NT2/D1 (cell line): ENCODE measurements at regions not wholly inside any gene's neighbourhood (a gene's known extent, or its start where the extent isn't known, plus 50 kb on each side); places are given as distances from the start of the nearest gene placed in this dataset.

ENCODE experiments used
- DNase-seq: peaks from one replicate; pipeline ENCODE4 v3.0.0-alpha.2; 2011; ENCODE audit warnings: low read depth, low spot score
- H3K27me3 ChIP-seq: 2 replicates; pipeline ENCODE4 v1.6.0; 2011; ENCODE audit warnings: mild to moderate bottlenecking; ENCODE audit not compliant: insufficient read length, insufficient read depth
- H3K36me3 ChIP-seq: 2 replicates; pipeline ENCODE4 v1.6.1; 2011; ENCODE audit warnings: mild to moderate bottlenecking, low read length, mixed read lengths; ENCODE audit not compliant: insufficient read depth, insufficient read length
- H3K4me1 ChIP-seq: 2 replicates; pipeline ENCODE4 v1.5.1; 2011; ENCODE audit not compliant: insufficient read depth, insufficient read length
- H3K4me3 ChIP-seq: 2 replicates; pipeline ENCODE4 v1.5.1; 2011; ENCODE audit warnings: low read depth; ENCODE audit not compliant: insufficient read length
- H3K9ac ChIP-seq: 2 replicates; pipeline ENCODE4 v1.6.0; 2011; ENCODE audit warnings: low read depth; ENCODE audit not compliant: insufficient read length
- H3K9me3 ChIP-seq: 2 replicates; pipeline ENCODE4 v1.5.1; 2011; ENCODE audit warnings: mild to moderate bottlenecking, low read length; ENCODE audit not compliant: insufficient read depth
- SUZ12 ChIP-seq: IDR thresholded peaks from 2 replicates; pipeline ENCODE4 v1.6.1; 2011; ENCODE audit not compliant: insufficient read length, insufficient read depth; ENCODE audit errors: extremely low read depth
- YY1 ChIP-seq: IDR thresholded peaks from 2 replicates; pipeline ENCODE4 v1.6.1; 2011; ENCODE audit not compliant: insufficient read length, insufficient read depth
- ZNF274 ChIP-seq: IDR thresholded peaks from 2 replicates; pipeline ENCODE4 v1.6.1; 2011; ENCODE audit warnings: mild to moderate bottlenecking, low read depth, low read length

DNA sequence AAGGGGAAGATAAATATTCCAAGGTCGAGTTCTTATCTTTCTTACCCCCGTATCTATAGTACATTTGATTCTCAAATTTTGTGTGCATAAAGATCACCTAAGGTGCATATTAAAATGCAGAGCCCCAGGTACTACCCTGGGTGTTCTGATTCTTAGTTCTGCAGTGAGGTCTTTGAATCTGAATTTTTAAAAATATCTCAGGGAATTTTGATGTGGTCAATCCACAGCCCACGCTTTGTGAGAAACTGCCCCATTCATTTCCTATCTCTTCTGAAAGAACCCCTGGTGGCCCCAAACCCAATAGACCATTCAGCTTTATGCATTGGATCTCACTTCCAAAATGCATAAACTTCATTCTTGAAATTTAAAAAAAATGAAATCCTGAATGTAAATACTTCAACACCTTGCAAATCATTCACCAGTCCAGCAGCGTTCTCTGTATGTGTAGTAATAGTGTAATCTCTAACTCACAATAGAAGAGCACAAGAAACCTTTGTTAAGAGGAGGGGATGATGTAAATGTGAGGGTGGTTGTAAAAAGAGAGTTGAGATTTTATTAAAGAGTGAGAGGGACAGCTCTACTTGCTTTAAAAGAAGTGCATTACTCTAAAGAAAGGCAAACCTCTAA, 108.8 kb upstream of the ZP4 start:
- no peak for TF ChIP-seq YY1
- H3K9ac ChIP-seq = no peak overlapping the region
- no peak overlapping the region for H3K4me3 ChIP-seq
- DNase-seq = no peak
- no peaks in the 10 kb centered on the region for H3K9me3 ChIP-seq
- no peaks in the 10 kb centered on the region for H3K27me3 ChIP-seq
- no peaks in the 10 kb centered on the region for H3K36me3 ChIP-seq
- H3K4me1 ChIP-seq = no peaks in the 10 kb centered on the region

DNA sequence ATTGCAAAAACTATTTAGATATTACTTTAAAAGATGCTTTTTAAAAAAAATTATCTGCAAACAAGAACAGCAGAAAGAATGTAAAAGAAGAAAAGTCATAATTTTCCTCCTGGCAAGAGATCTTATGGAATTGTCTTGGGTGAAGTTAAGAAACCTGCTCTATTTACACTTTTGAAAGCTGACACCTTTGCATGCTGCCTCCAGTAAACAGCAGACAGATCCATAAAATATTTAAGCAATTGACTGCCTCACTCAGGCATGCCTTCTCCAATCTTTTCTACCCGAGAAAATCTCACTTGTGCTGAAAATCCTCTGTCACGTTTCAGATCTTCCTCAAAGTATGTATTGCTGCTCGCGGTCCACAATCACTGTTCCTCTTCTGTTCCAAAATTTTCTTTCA, 107.9 kb upstream of the ZP4 start:
- no peak for DNase-seq
- no peaks in the 10 kb centered on the region for H3K9me3 ChIP-seq
- H3K27me3 ChIP-seq = no peaks in the 10 kb centered on the region
- H3K9ac ChIP-seq = no peak overlapping the region
- no peak overlapping the region for H3K4me3 ChIP-seq
- TF ChIP-seq YY1 = no peak
- TF ChIP-seq SUZ12 = no peak
- no peak for TF ChIP-seq ZNF274
- no peaks in the 10 kb centered on the region for H3K4me1 ChIP-seq
- H3K36me3 ChIP-seq = no peaks in the 10 kb centered on the region

DNA sequence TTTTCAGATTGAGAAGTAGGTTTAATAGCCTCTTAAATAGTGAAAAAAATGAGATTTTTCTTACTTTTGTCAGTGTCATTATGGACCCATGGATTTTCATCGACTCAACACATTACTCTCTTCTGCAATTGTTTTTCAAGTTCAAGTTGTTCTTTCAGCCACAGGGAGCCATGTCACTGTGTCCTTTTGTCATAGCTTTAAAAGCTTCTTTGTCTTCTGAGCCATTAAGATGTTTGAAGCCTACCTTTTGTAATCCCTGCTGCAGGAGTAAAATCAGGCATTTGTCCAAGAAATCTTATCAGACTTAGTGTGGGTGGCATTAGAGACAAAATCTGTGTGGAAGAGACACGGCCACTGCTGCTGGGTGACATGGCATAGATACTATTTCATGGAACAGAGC, 92.8 kb upstream of the ZP4 start:
- TF ChIP-seq SUZ12 (no peak), ZNF274 (no peak), YY1 (no peak)
- no peak for DNase-seq
- H3K36me3 ChIP-seq = no peaks in the 10 kb centered on the region

DNA sequence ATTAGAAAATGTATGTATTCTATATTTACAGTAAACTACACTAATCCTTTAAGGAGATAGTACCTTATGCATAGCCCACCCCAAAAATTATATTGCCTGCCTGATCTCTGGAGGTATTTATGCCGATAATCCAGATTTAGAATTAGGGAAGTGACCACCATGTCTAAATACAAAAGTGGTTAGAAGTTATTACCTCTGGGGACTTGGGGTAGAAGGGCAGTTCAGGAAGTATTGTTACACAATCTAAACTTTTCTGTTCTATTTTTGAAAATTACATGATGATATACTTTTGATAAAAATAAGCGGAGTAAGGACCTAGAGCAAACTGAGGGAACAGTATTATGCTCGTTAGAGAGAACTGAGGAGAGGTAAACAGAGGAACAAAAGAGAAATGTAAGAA, 90.5 kb upstream of the ZP4 start:
- H3K4me3 ChIP-seq = no peak overlapping the region
- H3K27me3 ChIP-seq = no peaks in the 10 kb centered on the region
- no peaks in the 10 kb centered on the region for H3K9me3 ChIP-seq
- H3K36me3 ChIP-seq = no peaks in the 10 kb centered on the region
- TF ChIP-seq SUZ12 (no peak), YY1 (no peak), ZNF274 (no peak)
- H3K9ac ChIP-seq = no peak overlapping the region
- H3K4me1 ChIP-seq = no peaks in the 10 kb centered on the region
- DNase-seq = no peak

More for the DNA sequence above, 92.8 kb upstream of the ZP4 start:
- Histone ChIP-seq H3K4me1 (no peaks in the 10 kb centered on the region), H3K4me3 (no peak overlapping the region), H3K27me3 (no peaks in the 10 kb centered on the region), H3K9me3 (no peaks in the 10 kb centered on the region), H3K9ac (no peak overlapping the region)

DNA sequence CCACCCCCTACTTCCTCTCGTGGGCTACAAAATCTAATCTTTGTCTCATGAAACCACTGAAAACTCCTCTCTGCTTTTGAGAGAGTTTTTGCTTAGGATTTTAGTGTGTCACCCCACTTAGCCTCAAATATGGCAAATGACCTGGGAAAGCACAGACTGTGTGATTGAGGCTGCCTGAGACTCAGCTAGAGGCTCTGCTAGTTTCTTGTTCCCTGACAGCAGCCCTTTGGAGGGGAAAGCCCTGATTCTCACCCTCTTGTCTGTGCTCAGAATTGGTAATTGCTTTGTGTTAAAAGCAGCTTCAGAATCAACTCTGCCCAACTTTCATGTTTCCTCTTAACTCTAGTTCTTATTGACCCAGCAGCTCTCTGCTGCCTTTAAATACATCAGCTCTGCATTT, 85.6 kb upstream of the ZP4 start:
- no peaks in the 10 kb centered on the region for H3K27me3 ChIP-seq
- no peak overlapping the region for H3K9ac ChIP-seq
- no peak for DNase-seq

DNA sequence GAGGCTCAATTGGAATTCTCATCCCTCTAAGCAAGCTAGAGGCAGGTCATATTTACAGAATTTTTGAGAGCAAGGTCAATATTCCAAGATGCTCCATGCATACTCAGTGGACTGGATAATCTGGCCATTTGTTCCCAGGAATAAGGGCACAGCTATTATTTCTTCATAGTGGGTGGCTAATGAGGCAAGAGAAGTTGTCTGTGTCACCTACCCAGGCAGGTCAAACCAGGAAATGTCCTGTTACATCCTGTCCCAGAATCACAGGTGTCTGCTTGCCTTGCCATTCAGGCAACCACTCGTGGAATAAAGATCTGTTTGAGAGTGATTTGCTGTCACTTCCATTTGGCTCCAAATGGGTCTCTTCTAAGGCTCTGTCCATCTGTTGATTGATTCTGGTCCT, 85.2 kb upstream of the ZP4 start:
- DNase-seq = no peak
- H3K27me3 ChIP-seq = no peaks in the 10 kb centered on the region
- H3K9ac ChIP-seq = no peak overlapping the region
- H3K9me3 ChIP-seq = no peaks in the 10 kb centered on the region
- TF ChIP-seq SUZ12 (no peak), YY1 (no peak), ZNF274 (no peak)
- no peaks in the 10 kb centered on the region for H3K4me1 ChIP-seq
- no peaks in the 10 kb centered on the region for H3K36me3 ChIP-seq
- no peak overlapping the region for H3K4me3 ChIP-seq

More for the DNA sequence above, 85.6 kb upstream of the ZP4 start:
- no peaks in the 10 kb centered on the region for H3K36me3 ChIP-seq
- TF ChIP-seq SUZ12 (no peak), ZNF274 (no peak), YY1 (no peak)
- H3K4me1 ChIP-seq = no peaks in the 10 kb centered on the region
- no peaks in the 10 kb centered on the region for H3K9me3 ChIP-seq
- H3K4me3 ChIP-seq = no peak overlapping the region

DNA sequence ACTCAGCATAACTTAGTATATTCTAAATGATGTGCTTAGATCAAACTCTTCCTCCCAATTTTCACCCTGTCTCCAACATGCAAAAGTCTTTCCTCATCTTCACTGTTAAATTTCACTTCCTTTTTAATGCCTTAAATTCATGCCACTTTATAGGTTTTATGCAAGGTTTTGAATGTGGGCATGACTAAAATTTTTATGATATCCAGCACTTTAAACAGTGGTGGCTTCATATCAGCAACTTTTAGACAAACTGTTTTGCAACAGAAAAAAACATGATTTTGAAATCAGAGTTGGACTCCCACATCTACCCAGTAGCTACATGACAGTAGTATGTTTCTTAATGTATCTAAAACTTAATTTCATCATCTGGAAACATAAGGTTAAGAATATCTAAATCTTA, 84.7 kb upstream of the ZP4 start:
- H3K9ac ChIP-seq = no peak overlapping the region
- no peak for DNase-seq

DNA sequence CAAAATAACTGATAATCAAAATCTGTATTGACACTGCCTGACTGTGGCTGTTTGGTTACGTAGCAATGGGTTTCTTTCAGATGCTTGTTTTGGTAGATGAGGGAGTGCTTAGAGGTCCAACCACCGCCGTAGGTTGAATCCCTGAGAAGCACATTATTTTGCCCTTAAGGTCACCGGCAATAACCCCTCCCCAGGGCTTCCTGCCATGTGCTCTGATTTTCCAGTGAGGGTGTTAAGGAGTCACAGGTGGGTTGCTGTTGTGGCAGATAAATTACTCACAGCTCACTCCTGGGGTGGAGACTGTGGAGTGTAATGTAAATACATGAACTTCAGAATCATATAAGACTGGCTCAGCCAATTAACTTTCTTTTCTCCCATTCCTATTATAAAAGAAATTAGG, 81.5 kb upstream of the ZP4 start:
- Histone ChIP-seq H3K4me3 (no peak overlapping the region), H3K27me3 (no peaks in the 10 kb centered on the region), H3K4me1 (no peaks in the 10 kb centered on the region), H3K9ac (no peak overlapping the region), H3K36me3 (no peaks in the 10 kb centered on the region), H3K9me3 (no peaks in the 10 kb centered on the region)
- no peak for DNase-seq
- TF ChIP-seq YY1 = no peak
- no peak for TF ChIP-seq SUZ12
- TF ChIP-seq ZNF274 = no peak

More for the DNA sequence above, 84.7 kb upstream of the ZP4 start:
- no peaks in the 10 kb centered on the region for H3K36me3 ChIP-seq
- no peak overlapping the region for H3K4me3 ChIP-seq
- H3K4me1 ChIP-seq = no peaks in the 10 kb centered on the region
- H3K9me3 ChIP-seq = no peaks in the 10 kb centered on the region
- TF ChIP-seq SUZ12 (no peak), ZNF274 (no peak), YY1 (no peak)
- no peaks in the 10 kb centered on the region for H3K27me3 ChIP-seq
